ENCODE measurements at regions not wholly inside any gene's neighbourhood (a gene's known extent, or its start where the extent isn't known, plus 50 kb on each side); places are given as distances from the start of the nearest gene placed in this dataset.

- no peak for FAIRE-seq
- DNase-seq (ENCODE audit: low spot score in 2 of 2): no peak
Observed at GRCh38 chr13:74338341-74338740, 204.1 kb upstream of the KLF12 start.

GRCh38 chr13:74336546-74336945 lies 202.3 kb upstream of the KLF12 start:
- FAIRE-seq (no peak), DNase-seq (ENCODE audit: low spot score in 2 of 2) (no peak)

- no peak for FAIRE-seq
- no peak for DNase-seq (ENCODE audit: low spot score in 2 of 2)
Observed at GRCh38 chr13:74335370-74335769, 201.2 kb upstream of the KLF12 start.

GRCh38 chr13:74329962-74330361 lies 195.8 kb upstream of the KLF12 start:
- FAIRE-seq (no peak), DNase-seq (ENCODE audit: low spot score in 2 of 2) (no peak)

- DNase-seq (ENCODE audit: low spot score in 2 of 2): peak in 1 of 2 donors; percentile 7
- no peak for FAIRE-seq
Observed at GRCh38 chr13:74325106-74325505, 190.9 kb upstream of the KLF12 start.

- no peak for FAIRE-seq
Observed at GRCh38 chr13:74324338-74324737, 190.1 kb upstream of the KLF12 start.

GRCh38 chr13:74322562-74322961 lies 188.4 kb upstream of the KLF12 start:
- DNase-seq (ENCODE audit: low spot score in 2 of 2) (no peak), FAIRE-seq (no peak)

More at GRCh38 chr13:74324338-74324737, 190.1 kb upstream of the KLF12 start:
- no peak for DNase-seq (ENCODE audit: low spot score in 2 of 2)

- FAIRE-seq (no peak), DNase-seq (ENCODE audit: low spot score in 2 of 2) (no peak)
Observed at GRCh38 chr13:74320282-74320681, 186.1 kb upstream of the KLF12 start.

GRCh38 chr13:74316547-74316946 lies 182.3 kb upstream of the KLF12 start:
- no peak for DNase-seq (ENCODE audit: low spot score in 2 of 2)
- FAIRE-seq: no peak

GRCh38 chr13:74306496-74306895 lies 172.3 kb upstream of the KLF12 start:
- DNase-seq (ENCODE audit: low spot score in 2 of 2) (no peak), FAIRE-seq (no peak)

GRCh38 chr13:74305876-74306275 lies 171.7 kb upstream of the KLF12 start:
- FAIRE-seq (no peak), DNase-seq (ENCODE audit: low spot score in 2 of 2) (no peak)

GRCh38 chr13:74301258-74301935 lies 167.2 kb upstream of the KLF12 start:
- FAIRE-seq (no peak), DNase-seq (ENCODE audit: low spot score in 2 of 2) (no peak)

GRCh38 chr13:74300162-74300561 lies 166.0 kb upstream of the KLF12 start:
- FAIRE-seq (no peak), DNase-seq (ENCODE audit: low spot score in 2 of 2) (no peak)

- DNase-seq (ENCODE audit: low spot score in 2 of 2) (no peak), FAIRE-seq (no peak)
Observed at GRCh38 chr13:74299721-74300120, 165.5 kb upstream of the KLF12 start.

GRCh38 chr13:74298923-74299322 lies 164.7 kb upstream of the KLF12 start:
- FAIRE-seq (no peak), DNase-seq (ENCODE audit: low spot score in 2 of 2) (no peak)

GRCh38 chr13:74289861-74290773 lies 155.9 kb upstream of the KLF12 start:
- FAIRE-seq (no peak), DNase-seq (ENCODE audit: low spot score in 2 of 2) (peak in 1 of 2 donors; percentile 29)

GRCh38 chr13:74289107-74289506 lies 154.9 kb upstream of the KLF12 start:
- no peak for FAIRE-seq

GRCh38 chr13:74288361-74288911 lies 154.2 kb upstream of the KLF12 start:
- DNase-seq (ENCODE audit: low spot score in 2 of 2): no peak
- no peak for FAIRE-seq

More at GRCh38 chr13:74289107-74289506, 154.9 kb upstream of the KLF12 start:
- no peak for DNase-seq (ENCODE audit: low spot score in 2 of 2)

GRCh38 chr13:74287724-74288169 lies 153.5 kb upstream of the KLF12 start:
- peak; percentile 3 to 25 for DNase-seq (ENCODE audit: low spot score in 2 of 2)
- FAIRE-seq: no peak

GRCh38 chr13:74280795-74281490 lies 146.7 kb upstream of the KLF12 start:
- DNase-seq (ENCODE audit: low spot score in 2 of 2) (no peak), FAIRE-seq (no peak)
